Sigmoid colon (tissue), 6 donors: ENCODE measurements at regions not wholly inside any gene's neighbourhood (a gene's known extent, or its start where the extent isn't known, plus 50 kb on each side); places are given as distances from the start of the nearest gene placed in this dataset.
"Not testable (repeated sequence)": the region's sequence is repeated elsewhere in the genome, so short reads cannot be mapped to it uniquely, and the experiment has no call there.

Source experiments
- DNase-seq: peaks from one replicate; pipeline ENCODE4 v3.0.0-alpha.2; 2019
- H3K27ac ChIP-seq, 4 donors: fragments of 200-600 bp; sonication (generic); one replicate each; pipeline ENCODE4 v1.5.1; 2016 to 2019; ENCODE audit warnings: mild to moderate bottlenecking in 1 of 4
- H3K27me3 ChIP-seq, 3 donors: fragments of 200-600 bp; sonication (generic); one replicate each; pipeline ENCODE4 v1.5.1; 2019; ENCODE audit warnings: mild to moderate bottlenecking in 1 of 3
- H3K36me3 ChIP-seq, 4 donors: fragments of 200-600 bp; sonication (generic); one replicate each; pipeline ENCODE4 v1.5.1; 2016 to 2019
- H3K4me1 ChIP-seq, 4 donors: fragments of 200-600 bp; sonication (generic); one replicate each; pipeline ENCODE4 v1.5.1; 2017 to 2019
- H3K4me3 ChIP-seq, 4 donors: fragments of 200-600 bp; sonication (generic); one replicate each; pipeline ENCODE4 v1.5.1; 2017 to 2019; ENCODE audit warnings: mild to moderate bottlenecking in 2 of 4, moderate library complexity in 1 of 4
- H3K9me3 ChIP-seq, 4 donors: fragments of 200-600 bp in 3 of 4; sonication (generic) in 3 of 4; one replicate each; pipeline versions ENCODE4 v1.5.1 to v1.6.1; 2013 to 2019
- EP300 ChIP-seq, 4 donors: sonication (generic); formaldehyde crosslinking; IDR thresholded peaks; one replicate each; pipeline ENCODE4 v1.6.1; 2017; ENCODE audit warnings: antibody characterized with exemption in 4 of 4
- POLR2A ChIP-seq, 2 donors: fragments of 450-650 bp; IDR thresholded peaks; one replicate each; pipeline ENCODE4 v1.6.1; 2016; ENCODE audit warnings: antibody characterized with exemption in 2 of 2, mild to moderate bottlenecking in 2 of 2, moderate library complexity in 2 of 2
- POLR2AphosphoS5 ChIP-seq, 4 donors: sonication (generic); formaldehyde crosslinking; IDR thresholded peaks; one replicate each; pipeline ENCODE4 v1.6.1; 2017; ENCODE audit warnings: antibody characterized with exemption in 4 of 4
- WGBS, 2 donors: extraction: QIAGEN DNeasy Blood & Tissue Kit; methylation state at CpG; one replicate each; pipeline ENCODE4 v1.1.7; 2013; 5-methylcytosine and 5-hydroxymethylcytosine counted together
- intact Hi-C: fragments of 100-400 bp; cut with DNase I; formaldehyde crosslinking; loops from one replicate; pipeline ENCODE4 v1.15.1; 2023
- TF ChIP-seq, protein P1 (sequence below), 4 experiments: fragments of 450-650 bp in 3 of 4; fragments of 200-600 bp in 1 of 4; IDR thresholded peaks; one replicate each; pipeline ENCODE4 v1.5.1; 2016 to 2019; ENCODE audit warnings: antibody characterized with exemption in 4 of 4, mild to moderate bottlenecking in 3 of 4, moderate library complexity in 2 of 4
- donor health status: healthy with polysubstance abuse.
- donor health status: healthy.

DNA sequence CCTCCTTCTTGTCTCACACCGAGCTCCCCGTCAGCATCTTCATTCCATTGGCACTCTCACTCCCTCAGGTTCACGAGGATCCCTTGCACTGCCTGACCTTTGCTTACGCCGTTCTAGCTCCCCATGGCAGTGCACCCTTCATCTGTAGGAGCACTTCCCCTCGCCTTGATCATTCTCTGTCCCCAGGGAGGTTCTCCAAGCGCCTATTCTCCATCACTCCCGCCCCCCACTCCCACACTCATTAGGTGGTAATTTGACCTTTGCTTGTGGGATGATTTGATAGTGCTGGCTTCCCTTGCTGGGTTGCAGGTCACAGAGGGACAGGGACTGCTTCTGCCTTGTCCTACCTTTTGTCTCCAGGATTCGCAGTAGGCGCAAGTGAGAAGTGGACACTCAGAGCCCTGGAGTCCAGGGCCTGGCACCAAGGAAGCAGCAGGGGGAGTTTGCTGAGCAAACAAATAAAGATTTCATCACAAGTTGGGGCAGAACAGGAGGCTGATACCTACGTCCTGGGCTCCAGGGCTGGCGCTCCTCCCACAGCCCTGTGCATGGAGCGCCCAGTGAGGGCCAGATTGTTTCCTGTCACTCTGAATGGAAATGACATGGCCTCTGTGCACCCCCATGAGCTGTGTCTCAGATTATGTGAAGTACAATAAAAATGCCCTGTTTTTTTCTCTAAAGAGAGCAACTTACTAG is 82.0 kb upstream of the RUNX3 start:
- no peak for TF ChIP-seq POLR2A (IDR thresholded peaks at IDR 0.05)
- TF ChIP-seq, protein P1, sequence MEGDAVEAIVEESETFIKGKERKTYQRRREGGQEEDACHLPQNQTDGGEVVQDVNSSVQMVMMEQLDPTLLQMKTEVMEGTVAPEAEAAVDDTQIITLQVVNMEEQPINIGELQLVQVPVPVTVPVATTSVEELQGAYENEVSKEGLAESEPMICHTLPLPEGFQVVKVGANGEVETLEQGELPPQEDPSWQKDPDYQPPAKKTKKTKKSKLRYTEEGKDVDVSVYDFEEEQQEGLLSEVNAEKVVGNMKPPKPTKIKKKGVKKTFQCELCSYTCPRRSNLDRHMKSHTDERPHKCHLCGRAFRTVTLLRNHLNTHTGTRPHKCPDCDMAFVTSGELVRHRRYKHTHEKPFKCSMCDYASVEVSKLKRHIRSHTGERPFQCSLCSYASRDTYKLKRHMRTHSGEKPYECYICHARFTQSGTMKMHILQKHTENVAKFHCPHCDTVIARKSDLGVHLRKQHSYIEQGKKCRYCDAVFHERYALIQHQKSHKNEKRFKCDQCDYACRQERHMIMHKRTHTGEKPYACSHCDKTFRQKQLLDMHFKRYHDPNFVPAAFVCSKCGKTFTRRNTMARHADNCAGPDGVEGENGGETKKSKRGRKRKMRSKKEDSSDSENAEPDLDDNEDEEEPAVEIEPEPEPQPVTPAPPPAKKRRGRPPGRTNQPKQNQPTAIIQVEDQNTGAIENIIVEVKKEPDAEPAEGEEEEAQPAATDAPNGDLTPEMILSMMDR (IDR thresholded peaks at IDR 0.05), result no peak
- no peak for TF ChIP-seq POLR2AphosphoS5 (IDR thresholded peaks at IDR 0.05)
- TF ChIP-seq EP300 (IDR thresholded peaks at IDR 0.05), result no peak
- Histone ChIP-seq H3K9me3 (no peaks in the 10 kb centered on the region), H3K27ac (no peak overlapping the region), H3K4me1 (peaks cover 0 to 2% (median under 1%) of the 10 kb centered on the region in 4 donors), H3K27me3 (peaks cover 2 to 28% (median 10%) of the 10 kb centered on the region in 3 donors), H3K4me3 (no peak overlapping the region), H3K36me3 (no peaks in the 10 kb centered on the region)
- no peak for DNase-seq
- WGBS, 2 donors, result 74 to 79% methylated on average over 13 of the region's 13 CpGs
- intact Hi-C loops, result no loop called here

DNA sequence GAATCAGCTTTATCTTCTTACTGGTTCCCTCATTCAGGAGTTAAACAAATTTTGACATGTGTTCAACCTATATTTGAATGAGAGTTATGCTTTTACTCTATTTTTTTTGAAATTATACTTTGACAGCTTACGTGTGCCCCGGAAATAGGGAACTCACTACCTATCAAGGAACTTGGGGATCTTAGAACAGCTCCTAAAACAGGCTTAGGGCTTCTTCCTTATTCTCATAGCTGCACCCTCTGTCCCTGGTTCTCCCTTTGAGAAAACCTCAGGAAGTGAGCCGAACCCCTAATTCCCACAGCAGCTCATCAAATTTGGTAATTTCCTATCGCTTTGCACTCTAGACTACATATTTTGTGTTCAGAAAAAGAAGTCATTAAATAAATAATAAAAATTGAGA is 81.2 kb upstream of the RUNX3 start:
- intact Hi-C loops, result no loop called here
- 80% methylated on average over 4 of the region's 4 CpGs for WGBS, 2 donors
- H3K27ac ChIP-seq, result no peak overlapping the region

DNA sequence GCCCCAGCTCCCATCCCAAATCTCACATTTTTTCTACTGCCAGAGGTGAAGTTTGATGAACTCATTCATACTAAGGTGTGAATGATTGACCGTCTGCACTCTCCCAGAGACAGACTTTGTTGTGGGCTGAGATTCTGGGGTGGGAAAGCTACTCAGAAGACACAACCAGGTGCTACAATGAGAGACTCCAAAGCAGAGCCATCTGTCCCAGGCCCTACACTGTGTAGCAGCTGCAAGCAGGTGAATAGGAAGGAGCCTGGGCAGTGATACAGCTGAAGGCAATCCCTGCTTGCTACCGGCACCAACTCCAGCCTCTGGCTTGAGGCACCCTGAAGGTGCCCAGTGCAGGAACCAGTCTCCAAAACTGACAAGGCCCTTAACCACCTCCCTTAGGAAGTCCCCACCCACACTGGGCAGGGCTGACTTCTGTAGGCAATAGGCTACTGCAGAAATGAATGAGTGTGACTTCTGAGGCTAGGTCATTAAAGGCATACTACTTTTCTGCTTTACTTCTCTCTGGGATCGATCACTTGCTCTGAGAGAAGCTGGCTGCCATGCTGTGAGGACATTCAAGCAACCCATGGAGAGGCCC is 79.7 kb upstream of the RUNX3 start:
- peaks cover 0 to 9% (median 4%) of the 10 kb centered on the region in 4 donors for H3K4me1 ChIP-seq
- no peaks in the 10 kb centered on the region for H3K9me3 ChIP-seq
- DNase-seq, result no peak
- H3K27me3 ChIP-seq, result peaks cover 6 to 41% (median 10%) of the 10 kb centered on the region in 3 donors
- WGBS, 2 donors, result 84 to 93% methylated on average over 3 of the region's 3 CpGs
- no peaks in the 10 kb centered on the region for H3K36me3 ChIP-seq
- intact Hi-C loops, result no loop called here
- H3K27ac ChIP-seq, result no peak overlapping the region
- H3K4me3 ChIP-seq, result no peak overlapping the region
- TF ChIP-seq EP300 (IDR thresholded peaks at IDR 0.05), result no peak
- TF ChIP-seq, protein P1 (IDR thresholded peaks at IDR 0.05), result no peak
- TF ChIP-seq POLR2AphosphoS5 (IDR thresholded peaks at IDR 0.05), result no peak

More for the DNA sequence above, 81.2 kb upstream of the RUNX3 start:
- DNase-seq, result no peak
- Histone ChIP-seq H3K36me3 (no peaks in the 10 kb centered on the region), H3K27me3 (peaks cover 6 to 36% (median 10%) of the 10 kb centered on the region in 3 donors), H3K4me1 (peaks cover 0 to 9% (median 4%) of the 10 kb centered on the region in 4 donors), H3K9me3 (no peaks in the 10 kb centered on the region), H3K4me3 (no peak overlapping the region)
- TF ChIP-seq POLR2A (IDR thresholded peaks at IDR 0.05), result no peak
- TF ChIP-seq, protein P1 (IDR thresholded peaks at IDR 0.05), result no peak

DNA sequence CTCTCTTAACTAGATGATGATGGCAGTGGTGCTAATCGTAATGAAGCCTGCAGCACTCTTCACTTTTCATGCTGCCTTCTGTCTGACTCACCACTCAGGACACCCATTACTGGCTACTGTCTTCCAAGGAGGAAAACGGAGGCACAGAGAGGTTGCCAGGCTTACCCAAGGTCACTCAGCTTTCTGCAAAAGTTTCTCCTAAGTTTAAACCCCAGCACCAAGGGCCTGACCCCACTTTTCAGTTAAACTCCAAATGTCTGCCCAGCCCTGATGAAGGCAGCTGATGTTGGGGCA is 78.1 kb upstream of the RUNX3 start:
- DNase-seq, result no peak
- Histone ChIP-seq H3K9me3 (no peaks in the 10 kb centered on the region), H3K36me3 (no peaks in the 10 kb centered on the region), H3K27ac (no peak overlapping the region), H3K4me3 (no peak overlapping the region), H3K27me3 (peaks cover 6 to 41% (median 10%) of the 10 kb centered on the region in 3 donors), H3K4me1 (peaks cover 0 to 9% (median 4%) of the 10 kb centered on the region in 4 donors)
- TF ChIP-seq POLR2A (IDR thresholded peaks at IDR 0.05), result no peak
- 69 to 76% methylated on average over 2 of the region's 2 CpGs for WGBS, 2 donors
- intact Hi-C loops, result no loop called here

DNA sequence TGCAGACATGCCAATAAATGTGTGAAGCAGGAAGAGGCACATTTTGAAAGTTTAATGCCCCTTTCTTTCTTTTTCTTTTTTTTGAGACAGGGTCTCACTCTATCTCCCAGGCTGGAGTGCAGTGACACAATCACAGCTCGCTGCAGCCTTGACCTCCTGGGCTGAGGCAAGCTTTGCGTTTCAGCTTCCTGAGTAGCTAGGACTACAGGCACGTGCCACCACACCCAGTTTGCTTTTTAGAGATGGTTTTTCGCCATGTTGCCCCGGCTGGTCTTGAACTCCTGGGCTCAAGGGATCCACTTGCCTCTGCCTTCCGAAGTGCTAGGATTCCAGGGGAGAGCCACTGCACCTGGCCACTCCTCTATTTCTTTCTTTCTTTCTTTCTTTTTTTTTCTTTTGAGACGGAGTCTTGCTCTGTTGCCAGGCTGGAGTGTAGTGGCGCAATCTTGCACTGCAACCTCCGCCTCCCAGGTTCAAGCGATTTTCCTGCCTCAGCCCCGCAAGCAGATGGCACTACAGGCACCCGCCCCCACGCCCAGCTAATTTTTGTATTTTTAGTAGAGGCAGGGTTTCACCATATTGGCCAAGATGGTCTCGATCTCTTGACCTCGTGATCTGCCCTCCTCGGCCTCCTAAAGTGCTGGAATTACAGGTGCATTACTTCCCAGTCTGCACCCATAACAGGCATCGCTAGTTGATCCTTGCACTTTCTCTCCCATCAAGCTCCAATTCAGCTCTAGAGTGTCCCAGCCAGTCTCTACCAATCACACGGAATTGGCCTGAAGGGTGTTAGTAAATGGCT is 77.5 kb upstream of the RUNX3 start:
- H3K4me1 ChIP-seq, H3K36me3 ChIP-seq, H3K9me3 ChIP-seq, DNase-seq, H3K4me3 ChIP-seq, intact Hi-C loops, H3K27ac ChIP-seq: not testable (repeated sequence)
- WGBS, 2 donors, result 46 to 68% methylated on average over 18 of the region's 18 CpGs
- H3K27me3 ChIP-seq, result peaks cover 6 to 41% (median 10%) of the 10 kb centered on the region in 3 donors
